Kidney epithelial cell (primary cell): ENCODE measurements at regions not wholly inside any gene's neighbourhood (a gene's known extent, or its start where the extent isn't known, plus 50 kb on each side); places are given as distances from the start of the nearest gene placed in this dataset.

Experiments
- DNase-seq: peaks from one replicate; pipeline ENCODE4 v3.0.0-alpha.2; 2010; ENCODE audit warnings: low read depth
- H3K27me3 ChIP-seq: 2 replicates; pipeline ENCODE4 v1.6.0; 2011; ENCODE audit warnings: low read length; ENCODE audit not compliant: control insufficient read depth, insufficient read depth
- H3K36me3 ChIP-seq: 2 replicates; pipeline ENCODE4 v1.5.1; 2011; ENCODE audit warnings: low read length; ENCODE audit not compliant: control insufficient read depth, insufficient read depth
- H3K4me3 ChIP-seq: 2 replicates; pipeline ENCODE4 v1.5.1; 2011; ENCODE audit warnings: low read depth, mild to moderate bottlenecking, control low read depth, low read length
- CTCF ChIP-seq: IDR thresholded peaks from 2 replicates; pipeline ENCODE4 v1.5.1; 2011; ENCODE audit warnings: mild to moderate bottlenecking, moderate library complexity, low read length, control low read depth, inconsistent platforms; ENCODE audit not compliant: insufficient read depth, poor library complexity, severe bottlenecking

- Histone ChIP-seq H3K4me3 (no peak overlapping the region), H3K27me3 (no peaks in the 10 kb centered on the region), H3K36me3 (no peaks in the 10 kb centered on the region)
- no peak for DNase-seq
- TF ChIP-seq CTCF = no peak
Measured at GRCh38 chr2:83908750-83909149, 550.3 kb downstream of the SUCLG1 start.

- Histone ChIP-seq H3K36me3 (no peaks in the 10 kb centered on the region), H3K4me3 (no peak overlapping the region), H3K27me3 (no peaks in the 10 kb centered on the region)
- no peak for DNase-seq
- no peak for TF ChIP-seq CTCF
Measured at GRCh38 chr2:83901317-83901716, 557.8 kb downstream of the SUCLG1 start.

GRCh38 chr2:83900862-83901261 lies 558.2 kb downstream of the SUCLG1 start:
- no peak for DNase-seq
- no peak for TF ChIP-seq CTCF
- Histone ChIP-seq H3K36me3 (no peaks in the 10 kb centered on the region), H3K27me3 (no peaks in the 10 kb centered on the region), H3K4me3 (no peak overlapping the region)

GRCh38 chr2:83899271-83899670 lies 559.8 kb downstream of the SUCLG1 start:
- TF ChIP-seq CTCF = no peak
- no peak for DNase-seq
- Histone ChIP-seq H3K27me3 (no peaks in the 10 kb centered on the region), H3K36me3 (no peaks in the 10 kb centered on the region), H3K4me3 (no peak overlapping the region)

GRCh38 chr2:83894976-83895375 lies 564.1 kb downstream of the SUCLG1 start:
- H3K27me3 ChIP-seq = no peaks in the 10 kb centered on the region
- TF ChIP-seq CTCF = no peak
- H3K4me3 ChIP-seq = no peak overlapping the region
- DNase-seq = no peak
- H3K36me3 ChIP-seq = no peaks in the 10 kb centered on the region

- DNase-seq = no peak
- no peak for TF ChIP-seq CTCF
- H3K27me3 ChIP-seq = no peaks in the 10 kb centered on the region
- H3K4me3 ChIP-seq = no peak overlapping the region
- H3K36me3 ChIP-seq = no peaks in the 10 kb centered on the region
Measured at GRCh38 chr2:83887757-83888156, 571.3 kb downstream of the SUCLG1 start.
